GM23338 (cell line): ENCODE measurements at regions not wholly inside any gene's neighbourhood (a gene's known extent, or its start where the extent isn't known, plus 50 kb on each side); places are given as distances from the start of the nearest gene placed in this dataset.

Source experiments
- CTCF ChIP-seq, 2 experiments: fragments of 200-600 bp in 1 of 2; sonication (generic) in 1 of 2; conservative IDR thresholded peaks; 2 replicates each; pipeline versions ENCODE4 v1.5.1 to v1.6.1; 2016 to 2017; ENCODE audit warnings: antibody characterized with exemption in 2 of 2, low read depth in 2 of 2, mild to moderate bottlenecking in 2 of 2, moderate library complexity in 1 of 2
- EZH2 ChIP-seq: fragments of 200-600 bp; sonication (generic); IDR thresholded peaks from one replicate; pipeline ENCODE4 v1.8.0; 2017; ENCODE audit warnings: antibody characterized with exemption, mild to moderate bottlenecking, low read depth; ENCODE audit not compliant: unreplicated experiment
- EZH2phosphoT487 ChIP-seq: fragments of 200-600 bp; sonication (generic); IDR thresholded peaks from one replicate; pipeline ENCODE4 v1.8.1; 2018; ENCODE audit warnings: antibody characterized with exemption; ENCODE audit not compliant: unreplicated experiment
- REST ChIP-seq: IDR thresholded peaks from one replicate; pipeline ENCODE4 v1.6.1; 2018; ENCODE audit warnings: antibody characterized with exemption; ENCODE audit not compliant: unreplicated experiment

GRCh38 chr16:16877061-16877460 is 498.1 kb downstream of the NPIPA7 start:
- TF ChIP-seq EZH2 (no peak), CTCF (conservative IDR thresholded peaks at IDR 0.05; ENCODE audit: low read depth in 2 of 2) (no peak), EZH2phosphoT487 (no peak), REST (no peak)
